HG02852 (cell line): ENCODE measurements at regions not wholly inside any gene's neighbourhood (a gene's known extent, or its start where the extent isn't known, plus 50 kb on each side); places are given as distances from the start of the nearest gene placed in this dataset.

Experiments
- ATAC-seq: cut with Tn5 transposase; IDR thresholded peaks from one replicate; pipeline ENCODE4 v1.9.1; 2021; ENCODE audit warnings: mild to moderate bottlenecking, moderate library complexity; ENCODE audit not compliant: unreplicated experiment

- no peak for ATAC-seq
These were observed 468.3 kb upstream of the AUTS2 start for GRCh38 chr7:69129951-69130350.

DNA sequence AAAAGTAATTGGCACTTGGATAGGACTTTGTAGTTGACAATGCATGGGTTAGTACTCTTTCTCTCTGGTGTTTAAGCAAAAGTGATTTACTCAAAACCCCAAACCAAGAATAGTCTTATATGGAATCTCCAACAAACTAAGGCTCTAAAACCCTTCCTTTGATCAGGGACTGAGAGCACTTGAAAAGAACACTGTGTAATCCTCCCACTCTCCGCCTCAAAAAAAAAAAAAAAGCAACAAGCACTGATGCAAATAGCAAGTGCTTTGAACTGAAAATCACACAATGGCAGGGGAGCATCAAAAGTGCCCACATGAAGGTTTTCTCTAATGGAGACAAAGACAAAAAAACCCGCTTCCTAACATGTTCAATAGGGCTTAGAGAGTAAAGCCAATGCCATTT is 467.9 kb upstream of the AUTS2 start:
- no peak for ATAC-seq

DNA sequence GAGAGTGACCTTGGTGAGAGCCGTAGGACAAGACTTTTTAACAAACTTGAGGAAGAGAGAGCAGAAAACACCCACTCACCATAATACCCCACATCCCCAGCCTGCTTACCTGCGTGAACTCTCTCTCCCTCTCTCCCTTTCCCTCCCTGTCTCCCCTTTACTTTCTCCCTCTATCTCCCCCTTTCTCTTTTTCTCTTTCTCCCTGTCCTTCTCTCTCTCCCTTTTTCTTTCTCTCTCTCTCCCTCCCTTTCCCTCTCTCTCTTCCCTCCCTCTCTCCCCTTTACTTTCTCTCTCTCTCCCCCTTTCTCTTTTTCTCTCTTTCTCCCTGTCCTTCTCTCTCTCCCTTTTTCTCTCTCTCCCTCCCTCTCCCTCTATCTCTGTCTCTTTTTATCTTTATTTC is 464.0 kb upstream of the AUTS2 start:
- no peak for ATAC-seq

- ATAC-seq, result no peak
These were observed 450.6 kb upstream of the AUTS2 start for GRCh38 chr7:69147631-69148030.

- ATAC-seq, result no peak
These were observed 448.2 kb upstream of the AUTS2 start for GRCh38 chr7:69149804-69150782.

DNA sequence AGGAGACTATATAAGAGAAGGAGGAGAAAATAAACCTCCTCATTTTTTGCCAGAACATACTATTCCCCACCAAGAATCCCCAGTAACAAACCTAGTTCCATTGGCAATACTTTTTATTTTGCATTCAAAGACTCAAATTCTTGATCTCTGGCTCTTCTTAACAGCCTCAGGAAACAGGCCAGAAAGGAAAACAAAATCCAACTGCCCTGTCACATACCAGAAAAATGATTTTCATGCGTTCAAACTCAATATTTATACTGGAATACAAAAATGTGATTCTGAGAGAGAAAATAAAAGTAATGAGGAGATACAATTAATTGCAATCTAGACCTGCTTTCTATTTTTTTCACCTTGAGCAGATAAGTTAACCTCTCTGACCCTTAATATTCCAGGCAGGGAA is 435.9 kb upstream of the AUTS2 start:
- ATAC-seq, result no peak

- ATAC-seq, result no peak
These were observed 435.2 kb upstream of the AUTS2 start for GRCh38 chr7:69162931-69163670.

- ATAC-seq, result no peak
These were observed 431.2 kb upstream of the AUTS2 start for GRCh38 chr7:69166979-69167516.

GRCh38 chr7:69169386-69169785 is 428.9 kb upstream of the AUTS2 start:
- ATAC-seq, result no peak

DNA sequence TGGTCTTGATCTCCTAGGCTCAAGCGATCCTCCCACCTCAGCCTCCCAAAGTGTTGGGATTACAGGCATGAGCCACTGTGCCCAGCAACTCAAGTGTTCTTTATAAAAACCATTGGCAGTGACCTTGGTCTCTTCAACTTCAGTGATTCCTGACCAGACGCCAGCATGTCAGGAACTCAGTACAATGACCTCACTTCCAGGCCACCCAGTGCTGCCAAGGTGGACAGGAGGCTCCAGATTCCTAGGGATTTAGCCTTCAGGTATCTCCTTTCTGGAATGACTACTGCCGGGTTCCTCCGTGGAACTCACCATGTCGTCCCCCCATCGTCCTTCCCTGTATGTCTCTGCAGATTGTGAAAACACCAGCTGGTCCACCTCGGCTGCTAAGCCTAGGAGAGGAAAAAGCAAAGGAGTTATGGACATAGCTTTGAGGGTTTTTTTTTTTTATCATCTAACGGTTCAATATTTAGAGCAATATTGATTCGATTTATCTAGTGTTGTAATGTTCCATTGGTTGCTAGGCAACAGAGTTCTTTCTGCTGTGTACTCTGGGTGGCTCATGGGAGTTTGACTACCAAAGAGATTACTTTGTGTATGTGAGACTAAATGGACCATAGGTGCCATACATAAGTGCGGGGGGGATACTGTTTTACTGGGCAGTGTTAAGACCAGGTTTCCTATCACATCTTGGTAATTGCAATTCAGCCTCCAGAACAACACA is 425.8 kb upstream of the AUTS2 start:
- no peak for ATAC-seq

DNA sequence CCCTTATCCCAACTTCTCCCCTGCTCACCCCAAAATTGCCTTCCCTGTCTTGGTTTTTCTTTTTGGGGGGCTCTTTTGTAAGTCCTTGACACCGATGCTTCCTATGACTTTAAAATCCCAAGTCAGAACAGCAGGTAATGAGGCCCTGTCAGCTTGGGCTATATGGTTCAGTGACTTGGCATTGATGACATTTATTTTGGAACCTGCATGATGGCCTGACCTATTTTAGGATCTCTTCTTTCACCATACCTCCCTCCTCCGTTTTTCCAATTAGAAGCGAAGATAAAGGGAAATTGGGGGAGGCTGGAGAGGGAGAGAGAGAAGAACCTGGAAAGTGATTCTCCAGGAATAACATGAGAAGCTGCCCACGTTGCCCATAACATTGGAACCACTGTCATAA is 424.9 kb upstream of the AUTS2 start:
- no peak for ATAC-seq

GRCh38 chr7:69173846-69174245 is 424.4 kb upstream of the AUTS2 start:
- no peak for ATAC-seq

- ATAC-seq, result no peak
These were observed 421.4 kb upstream of the AUTS2 start for GRCh38 chr7:69176841-69177240.

DNA sequence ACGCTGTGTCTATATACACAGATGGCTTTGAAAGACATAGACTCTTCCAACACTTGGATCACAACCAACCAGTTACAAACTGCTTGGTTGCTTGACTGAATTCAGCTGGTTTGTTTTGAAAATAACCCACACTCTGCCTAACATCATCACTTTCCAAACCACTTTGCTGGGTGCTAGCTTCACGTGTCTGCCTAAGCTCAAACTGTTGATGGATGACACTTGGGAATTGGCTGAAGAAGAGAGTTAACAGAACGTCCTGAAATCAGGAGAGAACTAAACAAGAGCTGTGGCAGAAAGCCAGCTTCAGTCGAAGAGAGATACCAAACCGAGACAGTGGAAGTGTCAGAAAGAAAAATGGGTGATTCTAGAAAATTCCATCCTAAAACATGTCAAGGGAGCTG is 420.8 kb upstream of the AUTS2 start:
- ATAC-seq, result no peak

DNA sequence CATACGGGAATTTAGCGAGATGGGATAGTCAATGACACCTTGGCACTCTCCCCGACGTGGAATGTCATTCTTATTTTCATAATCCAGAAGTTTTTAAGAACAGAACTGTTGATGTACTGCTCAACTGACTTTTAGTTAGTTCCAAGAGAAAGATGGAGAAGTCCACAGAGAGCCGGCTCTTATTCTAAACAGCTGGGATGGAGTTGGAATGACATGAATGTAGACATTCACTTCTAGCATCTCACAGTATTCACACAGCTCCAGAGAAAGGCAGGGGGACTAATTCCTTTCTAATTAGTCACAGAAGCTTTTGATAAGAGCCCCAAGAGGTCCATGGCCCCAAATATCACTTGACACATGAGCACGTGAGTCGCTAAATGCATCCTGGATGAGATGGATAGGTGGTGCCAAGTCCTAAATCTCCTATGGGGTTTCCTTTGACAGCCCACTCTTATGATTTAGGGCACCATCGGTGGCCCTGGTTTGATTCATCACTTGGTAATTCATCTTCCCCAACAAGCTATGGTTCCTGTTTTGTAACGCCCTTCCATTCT is 420.3 kb upstream of the AUTS2 start:
- ATAC-seq, result no peak

- ATAC-seq, result no peak
These were observed 417.6 kb upstream of the AUTS2 start for GRCh38 chr7:69180662-69181061.

GRCh38 chr7:69182596-69183467 is 415.4 kb upstream of the AUTS2 start:
- no peak for ATAC-seq

DNA sequence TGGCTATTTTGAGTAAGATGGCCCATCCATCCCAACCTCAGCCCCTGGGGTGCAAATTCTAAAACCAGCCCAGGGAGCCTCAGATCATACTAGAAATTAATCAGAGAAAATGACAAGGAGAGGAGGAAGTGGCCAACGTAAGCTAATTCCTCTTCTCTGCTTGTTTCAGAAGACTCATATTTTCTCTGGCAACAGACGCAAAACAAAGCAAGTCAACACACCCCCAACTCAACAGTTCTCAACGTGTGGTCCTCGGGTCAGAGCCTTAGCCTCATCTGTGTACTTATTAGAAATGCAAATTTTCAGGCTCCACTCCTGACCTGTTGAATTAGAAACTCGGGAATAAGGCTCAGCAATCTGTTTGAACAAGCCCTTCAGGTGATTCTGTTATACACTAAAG is 413.9 kb upstream of the AUTS2 start:
- no peak for ATAC-seq

GRCh38 chr7:69185170-69185569 is 413.1 kb upstream of the AUTS2 start:
- no peak for ATAC-seq

DNA sequence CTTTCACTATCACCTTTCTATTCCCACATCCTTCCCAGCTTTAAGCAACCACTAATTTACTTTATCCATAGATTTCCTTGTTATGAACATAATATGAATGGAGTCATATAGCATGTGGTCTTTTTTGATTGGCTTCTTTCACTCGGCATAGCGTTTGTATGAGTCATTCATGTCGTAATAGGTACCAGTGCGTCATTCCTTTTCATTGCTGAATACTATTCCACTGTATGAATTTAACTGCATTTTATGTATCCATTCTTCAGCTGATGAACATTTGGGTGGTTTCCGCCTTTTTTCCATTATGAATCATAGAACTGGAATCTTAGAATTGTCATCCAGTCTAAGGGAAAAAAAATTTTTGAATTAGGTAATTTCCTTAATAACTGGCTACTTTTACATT is 411.3 kb upstream of the AUTS2 start:
- ATAC-seq, result no peak
